ENCODE measurements at regions not wholly inside any gene's neighbourhood (a gene's known extent, or its start where the extent isn't known, plus 50 kb on each side); places are given as distances from the start of the nearest gene placed in this dataset.
"Not testable (repeated sequence)": the region's sequence is repeated elsewhere in the genome, so short reads cannot be mapped to it uniquely, and the experiment has no call there.

DNA sequence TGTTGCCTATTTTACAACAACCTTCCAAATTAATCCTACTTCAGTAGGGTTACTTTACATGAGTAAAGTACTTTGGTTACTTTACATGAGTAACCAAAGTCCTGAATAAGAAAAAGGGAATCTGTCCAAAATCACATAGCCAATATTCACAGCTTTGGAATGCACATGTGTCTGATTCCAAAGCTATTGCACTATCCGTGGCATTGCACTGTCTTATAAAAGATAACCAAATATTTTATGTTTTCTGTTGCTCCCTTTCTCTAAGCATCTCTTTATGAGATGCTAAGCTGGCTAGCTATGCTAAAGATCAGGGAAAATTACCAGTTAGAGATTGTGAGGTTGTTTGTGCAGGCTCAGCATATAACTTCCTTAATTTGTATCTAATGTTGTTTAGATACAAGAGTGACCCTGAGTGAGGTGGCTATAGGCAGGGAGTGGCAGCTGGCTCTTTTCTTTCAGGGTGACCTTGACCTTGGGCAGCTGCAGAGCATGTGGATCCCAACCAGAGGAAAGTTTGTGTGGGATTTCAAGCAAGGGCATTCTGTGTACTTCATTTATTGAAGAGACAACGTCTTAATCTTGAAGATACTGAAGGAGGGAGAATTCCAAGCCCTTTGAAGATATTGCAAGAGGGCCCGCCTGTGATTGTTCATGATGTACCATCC is 366.1 kb upstream of the ANKRD30A start:
- no peak for DNase-seq

DNA sequence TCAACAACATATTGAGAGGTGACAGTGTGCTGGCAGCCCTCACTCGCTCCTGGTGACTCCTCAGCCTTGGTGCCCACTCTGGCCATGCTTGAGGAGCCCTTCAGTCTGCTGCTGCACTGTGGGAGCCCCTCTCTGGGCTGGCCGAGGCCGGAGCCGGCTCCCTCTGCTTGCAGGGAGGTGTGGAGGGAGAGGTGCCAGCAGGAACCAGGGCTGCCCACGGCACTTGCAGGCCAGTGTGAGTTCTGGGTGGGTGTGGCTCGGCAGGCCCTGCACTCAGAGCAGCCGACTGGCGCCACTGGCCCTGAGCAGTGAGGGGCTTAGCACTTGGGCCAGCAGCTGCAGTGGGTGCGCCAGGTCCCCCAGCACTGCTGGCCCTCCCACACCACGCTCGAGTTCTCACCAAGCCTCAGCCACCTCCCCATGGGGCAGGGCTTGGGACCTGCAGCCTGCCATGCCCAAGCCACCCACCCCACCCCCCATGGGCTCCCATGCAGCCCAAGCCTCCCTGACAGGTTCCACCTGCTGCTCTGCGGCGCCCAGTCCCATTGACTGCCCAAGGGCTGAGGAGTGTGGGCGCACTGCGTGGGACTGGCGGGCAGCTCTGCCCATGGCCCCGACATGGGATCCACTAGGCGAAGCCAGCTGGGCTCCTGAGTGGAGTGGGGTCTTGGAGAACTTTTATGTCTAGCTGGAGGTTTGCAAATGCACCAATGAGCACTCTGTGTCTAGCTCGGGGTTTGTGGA is 377.1 kb upstream of the ANKRD30A start:
- no peak for DNase-seq

DNA sequence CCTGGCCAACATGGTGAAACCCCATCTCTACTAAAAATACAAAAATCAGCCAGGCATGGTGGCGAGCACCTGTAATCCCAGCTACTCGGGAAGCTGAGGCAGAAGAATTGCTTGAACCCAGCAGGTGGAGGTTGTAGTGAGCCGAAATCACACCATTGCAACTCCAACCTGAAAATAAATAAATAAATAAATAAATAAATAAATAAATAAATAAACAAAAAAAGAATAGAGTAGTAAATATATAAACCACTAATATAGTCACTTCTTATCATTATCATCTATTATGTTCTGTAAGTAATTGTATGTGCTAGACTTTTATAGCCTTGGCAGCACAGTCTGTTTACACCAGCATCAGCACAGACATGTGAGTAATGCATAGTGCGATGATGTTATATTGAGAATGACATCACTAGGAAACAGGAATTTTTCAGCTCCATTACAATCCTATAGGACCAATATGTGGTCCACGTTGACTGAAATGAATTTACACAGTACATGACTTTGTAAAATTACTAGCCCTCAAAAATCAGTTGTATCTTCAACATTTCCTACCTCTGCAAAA is 385.4 kb upstream of the ANKRD30A start:
- no peak for DNase-seq

DNA sequence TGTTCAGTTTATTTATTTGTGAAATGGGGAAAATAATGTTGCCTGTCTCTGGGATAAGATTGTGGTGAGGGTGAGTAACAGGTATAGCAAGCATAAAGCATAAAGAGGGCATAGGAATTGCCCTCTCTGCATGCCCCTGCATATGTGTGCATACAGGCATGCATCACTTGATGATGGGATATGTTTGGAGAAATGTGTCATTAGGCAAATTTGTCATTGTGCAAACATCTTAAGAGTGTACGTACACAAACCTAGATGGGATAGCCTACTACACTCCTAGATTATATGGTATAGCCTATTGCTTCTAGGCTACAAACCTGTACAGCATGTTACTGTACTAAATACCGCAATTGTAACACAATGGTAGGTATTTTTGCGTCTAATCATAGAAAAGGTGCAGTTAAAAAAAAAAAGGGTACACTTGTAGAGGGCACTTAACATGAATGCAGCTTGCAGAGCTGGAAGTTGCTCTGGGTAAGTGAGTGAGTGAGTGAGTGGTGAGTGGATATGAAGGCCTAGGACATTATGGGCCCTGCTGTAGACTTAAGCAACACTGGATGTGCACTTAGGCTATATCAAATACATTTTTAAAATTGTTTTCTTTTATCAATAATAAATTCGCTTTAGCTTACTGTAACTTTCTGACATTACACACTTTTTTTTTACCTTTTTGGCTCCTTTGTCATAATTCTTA is 386.5 kb upstream of the ANKRD30A start:
- DNase-seq = no peak

DNA sequence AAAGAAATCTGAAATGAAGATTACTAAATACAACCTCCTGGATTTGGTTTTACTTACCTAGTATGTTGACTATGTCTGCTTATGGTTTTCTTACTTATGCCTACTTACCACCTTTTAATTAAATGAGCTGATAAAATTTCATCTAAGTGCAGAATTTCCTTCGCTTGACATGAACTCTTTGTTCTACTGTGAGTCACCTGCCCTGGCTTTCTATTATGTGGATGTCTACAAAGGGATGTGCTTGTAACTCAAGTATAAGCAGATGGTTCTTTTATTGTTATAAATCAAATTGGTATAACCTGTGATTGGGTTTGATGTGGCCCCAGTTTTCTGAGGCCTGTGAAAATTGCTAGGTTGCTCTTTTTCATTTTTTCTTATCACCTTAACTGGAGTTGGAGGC is 389.1 kb upstream of the ANKRD30A start:
- DNase-seq = no peak

DNA sequence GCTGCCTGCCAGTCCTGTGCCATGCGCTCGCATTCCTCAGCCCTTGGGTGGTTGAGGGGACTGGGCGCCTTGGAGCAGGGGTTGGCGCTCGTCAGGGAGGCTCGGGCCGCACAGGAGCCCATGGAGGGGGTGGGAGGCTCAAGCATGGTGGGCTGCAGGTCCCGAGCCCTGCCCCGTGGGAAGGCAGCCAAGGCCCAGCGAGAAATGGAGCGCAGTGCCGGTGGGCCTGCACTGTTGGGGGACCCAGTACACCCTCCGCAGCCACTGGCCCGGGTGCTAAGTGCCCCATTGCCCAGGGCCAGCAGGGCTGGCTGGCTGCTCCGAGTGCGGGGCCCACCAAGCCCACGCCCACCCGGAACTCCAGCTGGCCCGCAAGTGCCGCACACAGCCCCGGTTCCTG is 390.8 kb upstream of the ANKRD30A start:
- DNase-seq = not testable (repeated sequence)

DNA sequence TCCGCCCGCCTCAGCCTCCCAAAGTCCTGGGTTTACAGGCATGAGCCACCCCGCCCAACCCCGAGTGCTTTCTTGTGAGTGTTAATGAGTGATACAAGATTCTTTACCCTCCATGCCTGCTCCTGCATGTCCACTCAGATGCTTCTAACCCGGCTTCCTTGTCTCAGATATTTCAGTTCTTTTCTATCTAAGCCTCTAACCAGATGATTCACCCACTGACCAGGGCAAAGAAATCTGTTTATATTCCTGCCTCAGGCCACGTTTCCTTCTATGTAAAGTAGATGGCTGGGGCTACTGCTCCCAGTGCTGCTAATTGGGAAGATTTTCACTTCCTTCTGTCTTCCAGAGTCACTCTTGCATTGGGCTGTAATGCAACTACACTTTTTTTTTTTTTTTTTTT is 395.1 kb upstream of the ANKRD30A start:
- no peak for DNase-seq

DNA sequence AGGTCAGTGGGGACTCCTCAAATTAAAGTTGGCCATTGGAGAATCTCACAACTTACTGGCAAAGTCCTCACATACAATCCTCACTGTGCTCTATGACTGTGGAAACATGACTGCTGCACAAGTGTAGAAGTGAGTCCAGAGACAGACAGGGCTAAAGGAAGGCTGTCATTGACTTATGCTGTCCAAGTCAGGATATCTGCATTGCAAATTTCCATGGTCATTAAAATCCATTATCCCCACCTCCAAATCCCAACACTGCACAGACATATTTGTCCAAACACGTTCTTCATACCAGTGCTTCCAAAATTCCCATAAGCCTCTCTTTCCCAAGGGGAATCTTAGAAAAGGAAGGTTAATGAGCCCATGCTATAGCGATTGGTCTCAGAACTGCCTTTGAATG is 396.8 kb upstream of the ANKRD30A start:
- no peak for DNase-seq

DNA sequence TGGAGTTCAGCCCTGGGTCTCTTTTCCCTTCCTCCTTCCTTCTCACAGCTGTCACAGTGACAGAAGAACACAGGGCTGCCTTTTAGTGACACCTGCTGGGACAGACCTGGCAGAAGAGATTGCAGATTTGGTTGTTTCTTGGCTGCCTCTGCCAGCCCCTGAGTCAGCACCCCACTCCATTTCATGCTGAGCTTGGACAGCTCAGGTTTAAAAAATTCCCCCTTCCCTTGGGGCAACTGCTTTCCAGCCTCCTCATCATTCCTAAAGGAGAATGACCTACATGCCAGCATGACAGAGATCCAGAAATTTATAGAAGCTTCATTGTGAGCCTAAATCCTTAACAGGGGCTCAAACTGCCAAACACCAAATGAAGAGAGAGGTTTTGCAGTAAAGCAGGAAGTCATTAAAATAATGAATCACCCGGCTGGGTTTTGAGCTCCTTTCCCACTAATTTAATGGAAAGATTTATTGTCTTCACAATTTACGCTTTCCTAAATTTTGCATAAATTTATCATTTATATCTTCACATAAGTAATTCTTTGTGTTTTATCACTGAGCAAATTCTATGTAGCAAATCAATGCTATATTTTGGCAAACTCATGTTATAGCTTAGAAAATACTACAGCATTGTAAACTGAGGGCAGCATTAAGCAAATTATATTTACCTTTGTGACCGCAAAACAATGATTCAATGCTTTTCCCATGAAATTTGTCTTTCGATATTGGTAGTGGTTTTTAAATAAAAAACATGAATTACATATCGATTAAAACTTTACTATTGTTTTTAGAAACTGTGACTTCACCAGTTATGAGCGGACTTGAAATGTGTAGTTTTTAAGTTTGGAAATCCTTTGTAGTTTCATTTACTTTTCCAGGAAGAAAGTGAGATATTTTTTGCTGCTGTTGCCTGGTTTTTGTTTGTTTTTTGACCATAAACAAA is 399.5 kb upstream of the ANKRD30A start:
- DNase-seq = no peak

DNA sequence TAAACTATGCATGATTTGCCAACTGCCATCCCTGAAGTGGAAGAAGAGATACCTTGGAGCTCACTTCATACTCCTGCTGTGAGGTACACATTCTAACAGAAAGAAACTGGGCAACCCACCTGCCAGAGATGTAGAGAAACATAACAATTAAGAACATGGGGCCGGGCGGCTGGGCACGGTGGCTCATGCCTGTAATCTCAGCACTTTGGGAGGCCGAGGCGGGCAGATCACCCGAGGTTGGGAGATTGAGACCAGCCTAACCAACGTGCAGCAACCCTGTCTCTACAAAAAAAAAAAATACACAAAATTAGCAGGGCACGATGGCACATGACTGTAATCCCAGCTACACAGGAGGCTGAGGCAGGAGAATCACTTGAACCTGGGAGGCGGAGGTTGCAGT is 402.6 kb upstream of the ANKRD30A start:
- no peak for DNase-seq

DNA sequence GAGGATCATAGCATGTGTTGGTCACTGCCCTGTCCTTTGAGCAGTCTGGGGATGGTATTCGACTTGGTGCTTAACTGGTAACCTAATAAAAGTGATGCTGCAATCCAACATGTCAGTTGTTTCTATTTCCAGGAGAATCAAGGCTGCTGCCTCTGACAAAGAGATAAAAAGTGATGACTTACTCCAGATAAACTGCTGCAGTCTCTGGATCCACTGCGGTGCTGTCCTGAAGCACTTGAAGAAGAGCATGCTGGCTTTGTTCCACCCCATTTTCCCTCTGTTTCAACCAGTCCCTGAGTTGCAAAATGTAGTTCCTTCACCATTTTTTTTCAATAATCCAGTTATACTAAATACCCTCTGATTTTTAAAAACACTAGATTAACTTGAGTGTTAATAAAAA is 403.5 kb upstream of the ANKRD30A start:
- no peak for DNase-seq

DNA sequence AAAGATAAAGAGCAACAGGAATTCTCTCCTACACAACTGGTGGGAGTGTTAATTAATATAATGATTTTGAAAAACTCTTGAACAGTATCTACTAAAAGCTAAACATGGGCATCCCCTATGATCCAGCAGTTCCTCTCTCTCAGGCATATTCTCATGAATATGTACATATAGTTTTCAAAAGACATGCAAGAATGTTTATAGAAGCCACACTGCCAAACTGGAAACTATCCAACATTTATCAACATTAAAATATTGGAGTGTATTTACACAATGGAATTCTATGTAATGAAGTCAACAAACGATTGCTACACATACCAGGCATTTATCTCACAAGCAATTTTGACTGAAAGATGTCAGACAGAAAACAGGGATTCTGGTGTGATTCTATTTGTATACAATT is 404.5 kb upstream of the ANKRD30A start:
- no peak for DNase-seq

DNA sequence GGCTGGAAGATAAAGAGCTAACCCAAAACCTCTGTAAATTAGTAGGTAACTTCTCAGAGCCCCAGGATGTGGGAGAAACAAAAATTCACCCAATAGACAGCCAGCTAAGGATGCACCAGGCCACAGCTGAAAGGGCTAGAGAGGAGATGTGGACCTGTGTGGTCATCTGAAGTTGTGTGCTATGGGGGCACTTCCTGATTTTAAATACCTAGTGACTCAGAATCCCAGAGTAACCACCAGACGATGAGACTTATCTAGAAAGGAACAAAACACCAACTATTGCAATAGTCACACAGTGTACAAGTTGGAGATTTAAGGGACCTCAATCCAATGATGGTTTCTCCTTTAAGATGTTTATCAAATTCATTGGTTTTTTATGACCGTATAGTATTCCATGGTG is 408.3 kb upstream of the ANKRD30A start:
- DNase-seq = no peak

DNA sequence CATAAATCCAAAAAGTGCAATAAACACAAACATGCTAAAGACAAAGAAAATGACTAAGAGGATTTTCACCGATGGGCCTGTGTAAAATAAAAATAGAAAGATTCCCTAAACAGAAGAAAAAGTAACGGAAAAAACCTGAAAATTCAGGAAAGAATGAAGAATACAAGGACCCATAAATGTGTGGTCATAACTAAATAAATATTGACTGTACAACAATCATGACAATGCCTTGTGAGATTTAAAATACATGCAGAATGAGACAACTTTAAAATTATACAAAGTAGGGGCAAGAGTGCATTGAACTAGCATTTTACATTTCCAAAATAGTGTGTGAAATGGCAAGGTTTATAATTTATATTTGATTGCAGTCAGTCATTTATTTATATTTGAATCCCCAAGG is 409.1 kb upstream of the ANKRD30A start:
- no peak for DNase-seq

DNA sequence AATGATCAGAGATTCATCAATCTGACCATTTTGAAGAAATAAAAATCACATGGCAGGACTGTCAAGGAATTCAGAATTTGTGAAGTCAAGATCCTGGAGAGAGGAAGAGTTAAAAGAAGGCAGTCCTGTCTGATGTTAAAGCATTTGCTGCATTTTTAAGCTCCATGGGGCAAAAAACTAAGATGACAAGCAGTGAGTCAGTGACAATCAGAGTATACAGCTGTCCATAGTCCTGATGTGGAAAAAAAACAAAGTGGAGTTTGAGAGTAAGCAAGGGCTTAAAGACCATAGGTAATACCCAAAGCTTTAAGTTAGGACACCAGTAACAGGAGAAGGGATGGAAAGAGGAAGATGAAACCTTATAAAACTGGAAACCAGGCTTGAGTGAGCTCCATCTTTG is 412.7 kb upstream of the ANKRD30A start:
- DNase-seq = no peak

DNA sequence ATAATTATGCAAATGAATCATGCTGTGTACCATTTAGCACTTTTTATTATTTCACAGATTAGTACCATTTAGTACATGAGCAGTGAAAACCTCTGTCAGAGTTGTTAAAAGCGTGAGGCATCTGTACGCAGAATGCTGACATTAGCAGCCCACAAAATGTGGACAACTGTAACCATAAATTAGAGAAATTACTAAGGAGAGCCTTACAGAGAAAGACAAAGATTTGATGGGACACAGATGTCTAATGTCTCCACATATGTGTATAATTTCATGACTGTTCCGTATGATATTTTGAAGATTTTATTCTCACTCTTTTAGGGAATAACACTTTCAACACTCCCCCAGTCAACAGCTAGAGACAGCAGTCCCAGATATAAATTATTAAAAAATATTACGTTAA is 414.0 kb upstream of the ANKRD30A start:
- DNase-seq = no peak

DNA sequence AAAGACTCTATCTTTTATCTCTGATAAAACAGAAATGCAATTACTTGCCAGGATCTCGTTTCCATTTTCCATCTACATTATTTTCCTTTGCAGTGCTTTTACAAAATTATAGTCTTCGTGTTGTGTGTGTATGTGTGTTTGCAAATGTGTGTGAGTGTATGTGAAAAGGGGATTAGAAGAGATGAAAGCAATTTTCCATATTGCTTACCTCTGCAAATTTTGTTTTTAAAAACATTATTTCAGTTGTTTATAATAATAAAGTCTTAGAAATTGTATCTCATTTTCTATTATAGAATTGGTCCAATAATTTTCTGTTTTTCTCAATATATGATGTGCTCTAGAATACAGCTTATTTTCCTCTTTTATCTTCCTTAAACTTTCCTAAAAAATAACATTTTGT is 421.3 kb upstream of the ANKRD30A start:
- no peak for DNase-seq

DNA sequence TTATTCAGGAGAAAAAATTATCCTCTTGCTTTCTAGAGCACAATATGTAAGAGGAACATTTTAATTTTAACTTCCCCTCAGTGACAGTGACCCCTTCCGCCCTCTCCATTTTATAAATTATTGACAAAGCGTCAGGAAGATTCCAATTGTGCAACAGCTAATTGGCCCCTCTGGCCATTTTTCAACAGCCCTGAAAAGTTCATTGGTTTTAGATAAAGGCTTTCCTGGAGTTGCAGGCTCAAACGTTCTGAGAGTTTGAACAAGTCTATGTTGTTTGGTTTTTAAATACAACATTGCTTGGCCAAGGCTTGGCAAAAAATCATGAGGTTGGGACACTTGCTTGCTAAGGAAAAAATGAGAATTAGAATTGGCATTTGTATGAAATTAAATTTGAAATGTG is 422.2 kb upstream of the ANKRD30A start:
- no peak for DNase-seq

DNA sequence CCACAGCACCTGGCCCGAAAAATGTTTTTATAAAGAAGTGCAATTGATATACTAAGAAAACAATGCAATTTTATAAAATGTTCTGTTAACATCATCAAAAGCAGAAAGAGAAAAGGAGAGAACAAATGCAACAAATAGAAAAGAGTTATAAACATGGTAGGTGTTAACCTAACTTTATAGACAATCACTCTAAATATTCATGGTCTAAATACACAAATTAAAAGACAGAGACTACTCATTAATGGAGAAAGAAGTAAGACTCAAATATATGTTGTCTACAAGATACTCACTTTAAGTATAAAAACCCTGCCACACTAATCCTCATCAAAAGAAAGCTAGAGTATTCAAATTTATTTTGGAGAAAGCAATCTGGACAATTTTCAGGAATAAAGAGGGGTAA is 425.3 kb upstream of the ANKRD30A start:
- no peak for DNase-seq

DNA sequence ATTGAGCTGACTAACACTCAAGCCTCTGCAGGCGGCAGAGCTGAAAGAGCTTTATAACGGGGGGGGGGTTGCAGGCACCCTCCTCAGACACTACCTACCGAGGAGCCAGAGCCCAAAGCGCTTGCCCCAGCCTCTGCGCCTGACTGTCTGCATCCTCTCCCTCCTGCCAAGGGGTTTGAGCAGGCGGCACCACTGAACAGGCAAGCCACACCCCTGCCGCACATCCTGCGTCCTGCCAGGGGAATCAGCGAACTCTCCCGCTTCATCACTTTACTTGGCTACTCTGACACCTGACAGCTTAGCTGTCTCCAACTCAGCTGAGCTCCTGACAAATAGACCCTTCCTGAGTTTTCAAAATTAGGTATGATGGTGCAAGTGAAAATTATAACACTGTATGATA is 432.6 kb upstream of the ANKRD30A start:
- DNase-seq = no peak

DNA sequence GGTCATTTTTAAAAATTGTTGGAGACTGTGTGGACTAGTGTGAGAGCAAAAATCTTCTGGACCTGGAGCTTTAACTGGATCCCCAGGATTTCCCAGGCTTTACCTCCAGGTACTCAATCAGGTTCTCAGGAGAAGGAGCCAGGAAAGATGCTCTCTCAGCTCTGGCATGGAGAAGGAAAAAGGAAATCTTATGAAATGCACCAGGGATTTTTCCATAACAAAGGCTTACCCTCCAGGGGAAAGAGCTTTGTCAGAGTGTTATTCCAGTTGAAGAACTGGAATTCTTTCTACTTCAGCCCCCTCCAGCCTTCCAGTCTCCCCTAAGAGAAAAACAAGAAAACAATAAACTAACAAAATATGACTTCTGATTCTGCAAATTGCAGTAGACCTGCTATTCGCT is 436.7 kb upstream of the ANKRD30A start:
- DNase-seq = no peak

DNA sequence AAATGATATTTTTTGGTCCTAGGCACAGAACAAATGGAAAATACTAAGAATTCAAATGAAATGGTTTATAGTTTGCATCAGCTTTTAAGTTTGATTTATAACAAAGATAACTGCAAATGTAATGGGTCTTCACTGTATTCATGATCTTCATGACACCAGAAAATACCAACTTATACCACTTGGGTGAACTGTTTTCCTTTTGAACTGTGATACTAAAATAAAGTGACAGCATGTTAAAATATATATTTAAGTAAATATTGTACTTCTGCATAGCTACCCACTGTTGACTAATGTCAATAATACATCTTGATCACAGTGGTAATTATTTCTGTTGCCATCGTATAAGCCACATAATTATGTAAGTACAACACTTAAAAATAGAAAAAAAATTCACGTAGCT is 442.0 kb upstream of the ANKRD30A start:
- no peak for DNase-seq

All from activated T-cell treated with anti-CD3 and anti-CD28 coated beads, Interleukin-2, amount 50 U/mL, for 1 hour (primary cell).